IMR-90 (cell line): ENCODE measurements at regions not wholly inside any gene's neighbourhood (a gene's known extent, or its start where the extent isn't known, plus 50 kb on each side); places are given as distances from the start of the nearest gene placed in this dataset.

Source experiments
- ATAC-seq: fragments of 200-7000 bp; cut with Tn5 transposase; 2 replicates; pipeline ENCODE4 v1.9.1; 2020; ENCODE audit warnings: low read depth, mild to moderate bottlenecking, moderate library complexity
- BruUV-seq: library from RNA; stranded (reverse); fragments of 400-500 nt; replicated peaks from 2 replicates; lab custom pipeline; 2021; lab: Mats Ljungman, UMichigan
- CTCF ChIA-PET: fragments of 300-600 bp; formaldehyde crosslinking; extraction: SDS; loops from one replicate; lab custom pipeline; 2021; ENCODE audit warnings: antibody characterized with exemption; lab: Yijun Ruan, JAX
- POLR2A ChIA-PET: fragments of 300-600 bp; sonication (Branson Sonifier 250); formaldehyde crosslinking; loops from one replicate; lab custom pipeline; 2022; ENCODE audit warnings: antibody characterized with exemption; ENCODE audit not compliant: unreplicated experiment; lab: Charles Lee
- DNase-seq: peaks from one replicate; pipeline ENCODE4 v3.0.0; 2013
- H2AFZ ChIP-seq: replicated peaks from 2 replicates; pipeline ENCODE3; 2013; ENCODE audit warnings: low read length, mild to moderate bottlenecking; ENCODE audit not compliant: poor library complexity
- H2AK5ac ChIP-seq: 2 replicates; pipeline ENCODE4 v1.6.1; 2013; ENCODE audit warnings: low read depth, low read length, inconsistent platforms
- H2AK9ac ChIP-seq: replicated peaks from 2 replicates; pipeline ENCODE3; 2013; ENCODE audit warnings: mild to moderate bottlenecking, low read depth, low read length, moderate library complexity; ENCODE audit not compliant: poor library complexity
- H2BK120ac ChIP-seq: 2 replicates; pipeline ENCODE4 v1.6.1; 2013; ENCODE audit warnings: low read depth, low read length, inconsistent platforms
- H2BK15ac ChIP-seq: 3 replicates; pipeline ENCODE4 v1.6.1; 2013; ENCODE audit warnings: low read depth, low read length, inconsistent platforms
- H2BK20ac ChIP-seq: 2 replicates; pipeline ENCODE4 v1.6.1; 2013; ENCODE audit warnings: low read depth, mild to moderate bottlenecking, inconsistent platforms, low read length, moderate library complexity
- H2BK5ac ChIP-seq: 2 replicates; pipeline ENCODE4 v1.6.1; 2013; ENCODE audit warnings: mild to moderate bottlenecking, low read depth, low read length, inconsistent platforms; ENCODE audit not compliant: poor library complexity, severe bottlenecking
- H3K14ac ChIP-seq: replicated peaks from 2 replicates; pipeline ENCODE4 v1.6.1; 2013; ENCODE audit warnings: low read depth, low read length, inconsistent platforms
- H3K18ac ChIP-seq: 2 replicates; pipeline ENCODE4 v1.6.1; 2013; ENCODE audit warnings: low read depth, low read length, control low read depth
- H3K23ac ChIP-seq: 2 replicates; pipeline ENCODE4 v1.6.1; 2013; ENCODE audit warnings: low read depth, low read length, inconsistent platforms
- H3K27ac ChIP-seq: 2 replicates; pipeline ENCODE4 v1.5.1; 2013; ENCODE audit warnings: mild to moderate bottlenecking, control low read depth, low read length; ENCODE audit not compliant: insufficient read depth
- H3K27me3 ChIP-seq: 2 replicates; pipeline ENCODE4 v1.6.1; 2013; ENCODE audit warnings: low read length; ENCODE audit not compliant: control insufficient read depth, insufficient read depth
- H3K36me3 ChIP-seq: 2 replicates; pipeline ENCODE4 v1.6.1; 2013; ENCODE audit warnings: low read length, mixed read lengths; ENCODE audit not compliant: control insufficient read depth, insufficient read depth
- H3K4ac ChIP-seq: 2 replicates; pipeline ENCODE4 v1.6.1; 2013; ENCODE audit warnings: low read depth, low read length, inconsistent platforms
- H3K4me1 ChIP-seq: 2 replicates; pipeline ENCODE4 v1.6.1; 2013; ENCODE audit warnings: low read length, mixed read lengths; ENCODE audit not compliant: control insufficient read depth, insufficient read depth
- H3K4me2 ChIP-seq: 2 replicates; pipeline ENCODE4 v1.6.1; 2013; ENCODE audit warnings: low read depth, mild to moderate bottlenecking, control low read depth, low read length, moderate library complexity
- H3K4me3 ChIP-seq: 2 replicates; pipeline ENCODE4 v1.5.1; 2013; ENCODE audit warnings: low read depth, mild to moderate bottlenecking, control low read depth, low read length, moderate library complexity; ENCODE audit not compliant: insufficient read depth
- H3K56ac ChIP-seq: 2 replicates; pipeline ENCODE4 v1.6.1; 2013; ENCODE audit warnings: low read length, inconsistent platforms; ENCODE audit not compliant: insufficient read depth; ENCODE audit errors: extremely low read depth
- H3K79me1 ChIP-seq, 2 experiments: 2 replicates each; pipeline ENCODE4 v1.6.1; 2013; ENCODE audit warnings: low read length in 2 of 2, inconsistent platforms in 1 of 2, low read depth in 1 of 2
- H3K9ac ChIP-seq: 2 replicates; pipeline ENCODE4 v1.6.1; 2013; ENCODE audit warnings: low read depth, low read length, control low read depth
- H3K9me1 ChIP-seq: 2 replicates; pipeline ENCODE4 v1.6.1; 2013; ENCODE audit warnings: low read length, inconsistent platforms; ENCODE audit not compliant: insufficient read depth
- H3K9me3 ChIP-seq: 2 replicates; pipeline ENCODE4 v1.6.1; 2013; ENCODE audit warnings: low read length; ENCODE audit not compliant: control insufficient read depth, insufficient read depth
- H4K20me1 ChIP-seq: 2 replicates; pipeline ENCODE4 v1.6.1; 2013; ENCODE audit warnings: low read length, inconsistent platforms; ENCODE audit not compliant: insufficient read depth
- H4K5ac ChIP-seq: 2 replicates; pipeline ENCODE4 v1.6.1; 2013; ENCODE audit warnings: mild to moderate bottlenecking, low read depth, low read length, control low read depth
- H4K8ac ChIP-seq, 2 experiments: 2 replicates each; pipeline ENCODE4 v1.6.1; 2013; ENCODE audit warnings: low read depth in 2 of 2, low read length in 2 of 2, control low read depth in 1 of 2, inconsistent platforms in 1 of 2
- H4K91ac ChIP-seq: 2 replicates; pipeline ENCODE4 v1.6.1; 2013; ENCODE audit warnings: low read depth, low read length, inconsistent platforms; ENCODE audit not compliant: insufficient read depth
- BHLHE40 ChIP-seq: fragments of 150-350 bp; IDR thresholded peaks from 2 replicates; pipeline ENCODE4 v1.6.1; 2016; ENCODE audit warnings: mild to moderate bottlenecking, low read depth, low read length
- CEBPB ChIP-seq: IDR thresholded peaks from 2 replicates; pipeline ENCODE4 v1.6.1; 2012; ENCODE audit warnings: low read depth, low read length, improper control_type of control experiment
- CHD1 ChIP-seq: IDR thresholded peaks from 2 replicates; pipeline ENCODE4 v1.6.1; 2012; ENCODE audit warnings: low read depth, low read length, improper control_type of control experiment
- CTCF ChIP-seq: conservative IDR thresholded peaks from 2 replicates; pipeline ENCODE4 v1.5.1; 2012; ENCODE audit warnings: mild to moderate bottlenecking, low read depth, low read length, improper control_type of control experiment
- ELK1 ChIP-seq: fragments of 150-350 bp; IDR thresholded peaks from 2 replicates; pipeline ENCODE4 v1.6.1; 2016; ENCODE audit warnings: low read depth, mild to moderate bottlenecking, low read length, moderate library complexity, borderline replicate concordance
- FOS ChIP-seq: fragments of 150-350 bp; IDR thresholded peaks from 2 replicates; pipeline ENCODE4 v1.6.1; 2016; ENCODE audit warnings: low read depth, low read length
- MAFK ChIP-seq: IDR thresholded peaks from 2 replicates; pipeline ENCODE4 v1.6.1; 2012; ENCODE audit warnings: low read depth, low read length, improper control_type of control experiment
- MAZ ChIP-seq: IDR thresholded peaks from 2 replicates; pipeline ENCODE4 v1.6.1; 2012; ENCODE audit warnings: low read depth, mild to moderate bottlenecking, low read length, improper control_type of control experiment, moderate library complexity, borderline replicate concordance
- MXI1 ChIP-seq: IDR thresholded peaks from 2 replicates; pipeline ENCODE4 v1.6.1; 2012; ENCODE audit warnings: low read depth, mild to moderate bottlenecking, low read length, moderate library complexity, borderline replicate concordance
- NFE2L2 ChIP-seq: fragments of 150-350 bp; IDR thresholded peaks from 2 replicates; pipeline ENCODE4 v1.6.1; 2016; ENCODE audit warnings: low read depth, mild to moderate bottlenecking, low read length
- POLR2A ChIP-seq: IDR thresholded peaks from 2 replicates; pipeline ENCODE4 v1.6.1; 2012; ENCODE audit warnings: mild to moderate bottlenecking, low read depth, low read length
- RAD21 ChIP-seq: IDR thresholded peaks from 2 replicates; pipeline ENCODE4 v1.6.1; 2012; ENCODE audit warnings: low read length, improper control_type of control experiment
- RCOR1 ChIP-seq: IDR thresholded peaks from 2 replicates; pipeline ENCODE4 v1.6.1; 2012; ENCODE audit warnings: mild to moderate bottlenecking, low read length, improper control_type of control experiment; ENCODE audit not compliant: insufficient replicate concordance
- RFX5 ChIP-seq: IDR thresholded peaks from 2 replicates; pipeline ENCODE4 v1.8.0; 2012; ENCODE audit warnings: low read depth, mild to moderate bottlenecking, low read length, moderate library complexity
- SMC3 ChIP-seq: fragments of 150-350 bp; IDR thresholded peaks from 2 replicates; pipeline ENCODE4 v1.6.1; 2016; ENCODE audit warnings: low read depth, mild to moderate bottlenecking, antibody characterized with exemption, low read length, moderate library complexity
- USF2 ChIP-seq: fragments of 150-350 bp; IDR thresholded peaks from 2 replicates; pipeline ENCODE4 v1.6.1; 2017; ENCODE audit warnings: mild to moderate bottlenecking, antibody characterized with exemption, low read length, low read depth
- whole genome bisulfite sequencing, 2 experiments: methylation state at CpG; one replicate each; pipeline versions ENCODE4 v1.1.5 to v1.1.7; 2013; ENCODE audit warnings: missing lambda C conversion rate in 2 of 2; ENCODE audit not compliant: insufficient read length in 1 of 2; ENCODE audit errors: extremely low coverage in 2 of 2; 5-methylcytosine and 5-hydroxymethylcytosine counted together
- dilution Hi-C: fragments of 300-500 bp; cut with HindIII; formaldehyde crosslinking; loops from one replicate; pipeline ENCODE4 v1.14.3; 2018; ENCODE audit warnings: low sequenced_read_pairs; ENCODE audit not compliant: unreplicated experiment
- in situ Hi-C: fragments of 300-500 bp; cut with MboI; formaldehyde crosslinking; loops from 3 replicates; pipeline ENCODE4 v1.14.3; 2019; ENCODE audit warnings: low sequenced_read_pairs, inconsistent platforms, mixed read lengths
- intact Hi-C: fragments of 100-400 bp; cut with micrococcal nuclease; formaldehyde crosslinking; loops from 2 replicates; pipeline ENCODE4 v1.10.0; 2022

- H2BK5ac ChIP-seq = no peak overlapping the region
Observed at GRCh38 chr13:86714495-86714894, 915.3 kb upstream of the SLITRK6 start.

More at GRCh38 chr13:86714495-86714894, 915.3 kb upstream of the SLITRK6 start:
- no peak overlapping the region for H4K91ac ChIP-seq
- no peaks in the 10 kb centered on the region for H3K9me3 ChIP-seq
- no TSS peak for BruUV-seq
- no peaks in the 10 kb centered on the region for H3K27me3 ChIP-seq
- no peak for DNase-seq
- no peak overlapping the region for H4K5ac ChIP-seq
- no peaks in the 10 kb centered on the region for H3K79me1 ChIP-seq
- no peak overlapping the region for H3K9ac ChIP-seq
- ChIA-PET POLR2A (no interaction called here), CTCF (no interaction called here)
- H2AFZ ChIP-seq = no peak overlapping the region
- no peak overlapping the region for H3K14ac ChIP-seq
- no CpG with 5 or more reads among the region's 3 CpGs for WGBS, 2 experiments
- no peak overlapping the region for H2BK20ac ChIP-seq
- H2AK9ac ChIP-seq = no peak overlapping the region
- H3K4me2 ChIP-seq = no peak overlapping the region
- no peak overlapping the region for H3K56ac ChIP-seq
- no peaks in the 10 kb centered on the region for H4K20me1 ChIP-seq
- no peak overlapping the region for H3K23ac ChIP-seq
- no peak overlapping the region for H2BK15ac ChIP-seq
- H4K8ac ChIP-seq = no peak overlapping the region
- no peak for ATAC-seq
- TF ChIP-seq RCOR1 = no peak
- TF ChIP-seq SMC3 = no peak
- TF ChIP-seq NFE2L2 = no peak
- TF ChIP-seq RAD21 = no peak
- no peak for TF ChIP-seq ELK1
- TF ChIP-seq CHD1 = no peak
- TF ChIP-seq CTCF = no peak
- TF ChIP-seq USF2 = no peak
- TF ChIP-seq MXI1 = no peak
- TF ChIP-seq MAFK = no peak
- TF ChIP-seq RFX5 = no peak
- no peak for TF ChIP-seq CEBPB
- TF ChIP-seq FOS = no peak
- TF ChIP-seq POLR2A = no peak
- TF ChIP-seq MAZ = no peak
- no peak for TF ChIP-seq BHLHE40
- H3K36me3 ChIP-seq = no peaks in the 10 kb centered on the region
- H3K9me1 ChIP-seq = no peaks in the 10 kb centered on the region
- no peak overlapping the region for H3K18ac ChIP-seq
- no peak overlapping the region for H2BK120ac ChIP-seq
- H3K4ac ChIP-seq = no peak overlapping the region
- H2AK5ac ChIP-seq = no peak overlapping the region
- intact Hi-C loops = no loop called here
- no peak overlapping the region for H3K4me3 ChIP-seq
- in situ Hi-C loops = no loop called here
- H3K27ac ChIP-seq = no peak overlapping the region
- no peaks in the 10 kb centered on the region for H3K4me1 ChIP-seq
- dilution Hi-C loops = no loop called here
